Activated naive CD8-positive, alpha-beta T cell (primary cell): ENCODE measurements at regions not wholly inside any gene's neighbourhood (a gene's known extent, or its start where the extent isn't known, plus 50 kb on each side); places are given as distances from the start of the nearest gene placed in this dataset.
"Not testable (repeated sequence)": the region's sequence is repeated elsewhere in the genome, so short reads cannot be mapped to it uniquely, and the experiment has no call there.

ENCODE experiments used
- H3K27ac Mint-ChIP-seq: one replicate; pipeline ENCODE4 v1.8.0; 2021; ENCODE audit warnings: mixed read lengths
- H3K27me3 Mint-ChIP-seq: one replicate; pipeline ENCODE4 v1.8.0; 2021; ENCODE audit warnings: mixed read lengths
- H3K36me3 Mint-ChIP-seq: one replicate; pipeline ENCODE4 v1.8.0; 2021; ENCODE audit warnings: mixed read lengths
- H3K4me1 Mint-ChIP-seq: one replicate; pipeline ENCODE4 v1.8.0; 2021; ENCODE audit warnings: low read depth, mixed read lengths
- H3K4me3 Mint-ChIP-seq: one replicate; pipeline ENCODE4 v1.8.0; 2021; ENCODE audit warnings: mild to moderate bottlenecking, mixed read lengths
- H3K9me3 Mint-ChIP-seq: one replicate; pipeline ENCODE4 v1.8.0; 2021; ENCODE audit warnings: low read depth, mixed read lengths

- H3K4me1 Mint-ChIP-seq = peaks cover 11% of the 10 kb centered on the region
- no peak overlapping the region for H3K4me3 Mint-ChIP-seq
- no peaks in the 10 kb centered on the region for H3K9me3 Mint-ChIP-seq
- no peaks in the 10 kb centered on the region for H3K27me3 Mint-ChIP-seq
- no peak overlapping the region for H3K27ac Mint-ChIP-seq
- no peaks in the 10 kb centered on the region for H3K36me3 Mint-ChIP-seq
Measured at GRCh38 chrX:13179100-13179499, 134.7 kb upstream of the FAM9C start.

GRCh38 chrX:13177921-13178566 is 133.6 kb upstream of the FAM9C start:
- Mint-ChIP-seq H3K27me3 (no peaks in the 10 kb centered on the region), H3K36me3 (no peaks in the 10 kb centered on the region), H3K4me3 (no peak overlapping the region), H3K9me3 (no peaks in the 10 kb centered on the region), H3K27ac (no peak overlapping the region), H3K4me1 (peaks cover 11% of the 10 kb centered on the region)

DNA sequence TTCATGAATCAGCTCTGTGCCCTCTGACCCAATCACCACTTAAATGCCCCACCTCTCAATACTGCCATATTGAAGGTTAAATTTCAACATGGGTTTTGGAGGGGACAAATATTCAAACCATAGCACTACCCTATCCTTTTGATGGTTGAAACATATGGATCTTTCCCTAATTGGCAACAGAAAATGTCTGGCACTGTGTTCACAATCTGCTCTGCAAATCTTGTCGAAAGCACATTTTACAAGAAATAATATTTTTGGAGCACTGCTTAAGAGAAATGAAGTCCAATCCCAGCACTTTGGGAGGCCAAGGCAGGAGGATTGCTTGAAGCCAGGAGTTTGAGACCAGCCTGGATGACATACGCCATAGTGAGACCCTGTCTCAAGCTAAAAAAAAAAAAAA is 130.6 kb upstream of the FAM9C start:
- no peaks in the 10 kb centered on the region for H3K36me3 Mint-ChIP-seq
- no peak overlapping the region for H3K27ac Mint-ChIP-seq
- no peaks in the 10 kb centered on the region for H3K9me3 Mint-ChIP-seq
- H3K4me1 Mint-ChIP-seq = peaks cover 11% of the 10 kb centered on the region
- no peaks in the 10 kb centered on the region for H3K27me3 Mint-ChIP-seq
- H3K4me3 Mint-ChIP-seq = no peak overlapping the region

DNA sequence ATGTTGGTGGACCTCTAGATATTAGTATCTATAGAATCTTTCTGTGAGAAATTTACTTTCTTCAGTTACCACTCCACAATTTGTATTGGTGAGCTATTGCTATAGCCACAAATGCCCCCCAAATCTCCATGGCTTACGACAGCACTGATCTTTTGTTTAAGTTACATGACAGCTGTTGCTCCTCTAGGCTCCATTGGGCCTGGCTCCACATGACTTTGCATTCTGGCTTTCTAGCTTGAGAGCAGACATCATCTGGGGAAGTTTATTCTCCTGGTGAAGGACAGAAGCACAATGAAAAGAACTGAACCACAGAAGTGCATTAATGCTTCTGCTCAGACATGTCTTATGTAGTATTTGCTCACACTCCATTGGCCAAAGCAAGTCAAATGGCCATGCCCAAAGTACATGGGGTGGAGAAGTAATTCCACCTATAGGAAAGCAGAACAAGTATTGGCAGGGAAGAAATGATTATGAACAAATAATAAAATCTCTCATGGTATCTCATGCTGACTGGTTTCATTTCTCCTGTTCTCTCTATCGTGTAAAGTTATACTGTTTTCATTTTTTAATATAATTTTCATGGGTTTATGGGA is 126.6 kb upstream of the FAM9C start:
- H3K36me3 Mint-ChIP-seq = no peaks in the 10 kb centered on the region
- H3K9me3 Mint-ChIP-seq = no peaks in the 10 kb centered on the region
- H3K27ac Mint-ChIP-seq = no peak overlapping the region
- no peaks in the 10 kb centered on the region for H3K27me3 Mint-ChIP-seq
- peaks cover 19% of the 10 kb centered on the region for H3K4me1 Mint-ChIP-seq
- no peak overlapping the region for H3K4me3 Mint-ChIP-seq

DNA sequence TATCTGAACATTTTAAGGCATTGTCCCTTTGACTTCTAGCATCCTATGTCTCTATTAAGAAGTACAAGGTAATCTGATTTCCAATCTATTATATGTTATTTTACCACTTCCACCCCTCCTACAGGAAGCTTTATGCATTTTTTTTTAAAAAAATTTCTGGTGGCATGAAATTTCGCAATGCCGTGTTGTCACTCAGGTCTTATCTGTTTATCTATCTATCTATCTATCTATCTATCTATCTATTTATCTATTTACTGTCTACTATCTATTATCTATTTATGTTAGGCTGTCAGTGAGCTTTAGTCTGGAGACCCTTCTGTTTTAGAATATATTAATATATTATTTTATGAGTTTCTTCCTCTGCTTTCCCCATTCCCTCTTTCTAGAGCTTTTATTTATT is 125.3 kb upstream of the FAM9C start:
- no peak overlapping the region for H3K4me3 Mint-ChIP-seq
- H3K27me3 Mint-ChIP-seq = no peaks in the 10 kb centered on the region
- H3K4me1 Mint-ChIP-seq = peaks cover 19% of the 10 kb centered on the region
- H3K9me3 Mint-ChIP-seq = no peaks in the 10 kb centered on the region
- no peaks in the 10 kb centered on the region for H3K36me3 Mint-ChIP-seq
- H3K27ac Mint-ChIP-seq = no peak overlapping the region

GRCh38 chrX:13168269-13168668 is 123.8 kb upstream of the FAM9C start:
- peaks cover 19% of the 10 kb centered on the region for H3K4me1 Mint-ChIP-seq
- peak overlapping the region; percentile 8 for H3K4me3 Mint-ChIP-seq
- H3K36me3 Mint-ChIP-seq = no peaks in the 10 kb centered on the region
- H3K9me3 Mint-ChIP-seq = no peaks in the 10 kb centered on the region
- no peaks in the 10 kb centered on the region for H3K27me3 Mint-ChIP-seq
- peak overlapping the region; percentile 54 for H3K27ac Mint-ChIP-seq

DNA sequence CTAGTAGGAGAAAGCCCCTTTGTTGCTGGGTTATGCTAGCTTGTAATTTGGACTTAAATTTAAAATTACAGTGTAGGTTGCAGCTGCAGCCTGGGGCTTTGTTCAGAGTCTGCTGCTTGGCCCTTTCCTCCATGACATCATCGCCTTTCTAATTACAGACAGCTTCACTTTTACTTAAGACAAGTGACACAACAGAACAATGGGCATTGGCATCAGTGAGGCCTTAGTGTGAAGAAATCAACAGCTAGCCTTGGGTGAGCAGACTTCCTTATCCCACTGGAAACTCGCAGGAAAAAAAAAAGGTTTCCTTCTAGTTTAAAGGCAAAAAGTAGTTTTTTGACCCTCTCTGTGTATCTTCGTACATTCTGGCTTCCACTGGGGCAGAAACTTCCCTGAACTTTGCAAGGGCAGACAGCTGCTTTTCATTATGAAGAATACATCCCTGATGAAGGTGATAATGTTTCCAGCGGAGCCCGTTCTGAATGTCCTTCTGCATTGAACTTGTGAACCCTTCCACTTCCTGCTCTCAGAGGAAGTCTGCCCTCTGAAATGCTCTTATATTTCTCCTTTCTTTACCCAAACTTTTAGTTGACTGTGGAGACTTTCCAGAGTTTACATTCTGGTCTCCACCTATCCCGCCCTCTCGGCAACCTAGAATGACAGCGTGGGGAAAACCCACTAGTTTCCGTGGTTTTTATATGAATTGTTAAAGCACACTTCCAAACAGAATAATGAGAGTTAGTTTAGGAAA is 123.2 kb upstream of the FAM9C start:
- Mint-ChIP-seq H3K4me3 (peak overlapping the region; percentile 8), H3K36me3 (no peaks in the 10 kb centered on the region), H3K9me3 (no peaks in the 10 kb centered on the region), H3K27me3 (no peaks in the 10 kb centered on the region), H3K4me1 (peaks cover 19% of the 10 kb centered on the region), H3K27ac (peak overlapping the region; percentile 54)

DNA sequence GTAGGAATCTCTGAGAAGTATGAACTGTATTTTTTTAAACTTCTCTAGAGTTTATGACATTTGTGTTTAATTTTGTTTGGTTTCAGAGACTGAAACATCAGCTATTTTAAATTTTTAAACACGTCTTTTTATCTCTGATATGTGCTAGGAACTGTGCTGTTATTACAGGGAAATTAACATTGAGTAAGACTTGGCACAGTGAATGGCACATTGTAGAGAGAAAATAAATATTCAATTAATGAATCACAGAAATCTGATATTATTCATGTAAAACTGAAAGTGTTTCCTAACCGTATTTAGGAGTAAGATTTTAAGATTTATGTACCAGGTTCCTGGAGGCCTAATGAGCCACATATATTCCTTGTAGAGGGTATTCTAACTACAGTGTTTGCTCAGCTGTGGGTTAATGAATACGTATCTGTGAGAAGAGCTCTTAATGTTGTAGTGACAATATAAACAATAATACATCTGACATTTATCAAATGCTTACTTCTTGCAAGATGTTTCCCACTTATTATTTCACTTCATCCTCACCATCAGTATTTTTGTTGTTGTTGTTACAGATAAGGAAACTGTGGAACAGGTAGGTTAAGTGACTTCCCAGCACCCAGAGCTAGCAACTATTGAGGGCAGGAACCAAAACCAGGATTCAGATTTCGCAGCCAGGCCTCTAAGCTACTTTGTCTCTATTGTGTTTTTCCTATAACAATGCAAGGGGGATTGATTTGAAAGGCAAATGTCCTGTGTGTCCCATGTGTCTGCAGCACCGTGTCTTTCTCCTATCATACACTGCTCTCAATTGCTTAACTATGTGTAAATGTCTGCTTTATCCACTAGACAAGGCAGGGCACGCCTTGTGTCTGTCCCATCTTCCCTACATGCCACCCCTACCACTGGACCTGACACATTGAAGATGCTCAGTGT is 121.1 kb upstream of the FAM9C start:
- Mint-ChIP-seq H3K27me3 (no peaks in the 10 kb centered on the region), H3K4me1 (peaks cover 28% of the 10 kb centered on the region), H3K27ac (no peak overlapping the region), H3K36me3 (no peaks in the 10 kb centered on the region), H3K9me3 (no peaks in the 10 kb centered on the region), H3K4me3 (no peak overlapping the region)

- H3K36me3 Mint-ChIP-seq = no peaks in the 10 kb centered on the region
- peaks cover 30% of the 10 kb centered on the region for H3K4me1 Mint-ChIP-seq
- no peak overlapping the region for H3K27ac Mint-ChIP-seq
- H3K27me3 Mint-ChIP-seq = no peaks in the 10 kb centered on the region
- no peaks in the 10 kb centered on the region for H3K9me3 Mint-ChIP-seq
- no peak overlapping the region for H3K4me3 Mint-ChIP-seq
Measured at GRCh38 chrX:13164611-13165010, 120.2 kb upstream of the FAM9C start.

- Mint-ChIP-seq H3K4me3 (no peak overlapping the region), H3K27ac (no peak overlapping the region), H3K36me3 (no peaks in the 10 kb centered on the region), H3K27me3 (no peaks in the 10 kb centered on the region), H3K4me1 (peaks cover 19% of the 10 kb centered on the region), H3K9me3 (no peaks in the 10 kb centered on the region)
Measured at GRCh38 chrX:13162772-13163410, 118.5 kb upstream of the FAM9C start.

GRCh38 chrX:13159886-13160285 is 115.5 kb upstream of the FAM9C start:
- Mint-ChIP-seq H3K27me3 (no peaks in the 10 kb centered on the region), H3K27ac (no peak overlapping the region), H3K4me1 (peaks cover 11% of the 10 kb centered on the region), H3K9me3 (no peaks in the 10 kb centered on the region), H3K4me3 (no peak overlapping the region), H3K36me3 (no peaks in the 10 kb centered on the region)

DNA sequence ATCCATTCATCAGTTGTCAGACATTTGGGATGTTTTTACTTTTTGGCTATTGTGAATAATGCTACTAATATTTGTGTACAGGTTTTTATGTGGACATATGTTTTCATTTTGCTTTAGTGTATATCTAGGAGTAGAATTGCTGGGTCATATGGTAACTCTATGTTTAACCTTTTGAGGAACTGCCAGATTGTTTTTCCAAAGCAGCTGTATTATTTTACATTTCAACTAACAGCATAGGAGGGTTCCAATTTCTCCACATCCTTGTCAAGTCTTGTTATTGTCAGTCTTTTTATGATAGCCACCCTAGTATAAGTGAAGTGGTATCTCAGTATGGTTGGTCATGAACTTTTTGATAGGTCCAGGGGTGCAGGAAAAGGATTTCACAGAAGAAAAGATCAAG is 114.5 kb upstream of the FAM9C start:
- Mint-ChIP-seq H3K36me3 (peaks cover 2% of the 10 kb centered on the region), H3K27me3 (no peaks in the 10 kb centered on the region), H3K4me3 (no peak overlapping the region), H3K4me1 (peaks cover 13% of the 10 kb centered on the region), H3K27ac (no peak overlapping the region), H3K9me3 (peaks cover 4% of the 10 kb centered on the region)

GRCh38 chrX:13155550-13155949 is 111.1 kb upstream of the FAM9C start:
- not testable (repeated sequence) for H3K27me3 Mint-ChIP-seq, H3K4me3 Mint-ChIP-seq, H3K27ac Mint-ChIP-seq, H3K36me3 Mint-ChIP-seq, H3K9me3 Mint-ChIP-seq
- peaks cover 23% of the 10 kb centered on the region for H3K4me1 Mint-ChIP-seq

DNA sequence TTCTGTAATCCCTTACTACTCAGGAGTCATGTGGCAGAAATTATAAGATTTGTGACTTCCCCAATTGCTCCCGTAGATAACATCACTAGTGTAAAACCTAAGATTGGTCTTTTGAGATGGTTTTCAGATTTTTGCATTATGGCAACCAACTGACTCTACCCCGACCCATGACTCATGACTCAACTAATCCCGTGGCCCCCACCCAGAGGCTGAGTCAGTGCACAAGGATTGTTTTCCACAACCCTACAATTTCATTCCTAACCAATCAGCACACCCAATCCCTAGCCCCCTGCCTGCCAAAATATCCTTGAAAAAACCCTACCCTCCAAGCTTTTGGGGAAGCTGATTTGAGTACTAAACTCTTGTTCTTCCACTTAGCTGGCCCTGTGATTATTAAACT is 109.4 kb upstream of the FAM9C start:
- Mint-ChIP-seq H3K27ac (no peak overlapping the region), H3K27me3 (no peaks in the 10 kb centered on the region), H3K36me3 (peaks cover 2% of the 10 kb centered on the region), H3K4me3 (no peak overlapping the region), H3K9me3 (peaks cover 4% of the 10 kb centered on the region), H3K4me1 (peaks cover 22% of the 10 kb centered on the region)
